Esophagus squamous epithelium (tissue), 5 donors: ENCODE measurements at regions not wholly inside any gene's neighbourhood (a gene's known extent, or its start where the extent isn't known, plus 50 kb on each side); places are given as distances from the start of the nearest gene placed in this dataset.

Experiments used
- DNase-seq: peaks from one replicate; lab custom pipeline; 2025; lab: John Stamatoyannopoulos, UW
- H3K27ac ChIP-seq, 4 donors: fragments of 200-600 bp; sonication (generic); one replicate each; pipeline ENCODE4 v1.5.1; 2016 to 2019; ENCODE audit warnings: mild to moderate bottlenecking in 1 of 4
- H3K27me3 ChIP-seq, 4 donors: fragments of 200-600 bp; sonication (generic); 1 replicate in 3 of 4; 2 replicates in 1 of 4; pipeline versions ENCODE4 v1.5.1 to v1.6.0; 2017 to 2021; ENCODE audit warnings: antibody characterized with exemption in 1 of 4
- H3K36me3 ChIP-seq, 3 donors: fragments of 200-600 bp; sonication (generic); one replicate each; pipeline ENCODE4 v1.5.1; 2016 to 2019
- H3K4me1 ChIP-seq, 3 donors: fragments of 200-600 bp; sonication (generic); one replicate each; pipeline ENCODE4 v1.5.1; 2017 to 2019
- H3K4me3 ChIP-seq, 4 donors: fragments of 200-600 bp; sonication (generic); 1 replicate in 3 of 4; 2 replicates in 1 of 4; pipeline ENCODE4 v1.5.1; 2016 to 2019; ENCODE audit warnings: mild to moderate bottlenecking in 2 of 4, moderate library complexity in 1 of 4
- H3K9me3 ChIP-seq, 3 donors: fragments of 200-600 bp; sonication (generic); one replicate each; pipeline ENCODE4 v1.5.1; 2016 to 2019
- POLR2A ChIP-seq, 4 donors: fragments of 450-650 bp; IDR thresholded peaks; one replicate each; pipeline ENCODE4 v1.6.1; 2017; ENCODE audit warnings: antibody characterized with exemption in 4 of 4, mild to moderate bottlenecking in 4 of 4, moderate library complexity in 3 of 4
- WGBS, 2 donors: methylation state at CpG; one replicate each; pipeline ENCODE4 v1.1.5; 2018; 5-methylcytosine and 5-hydroxymethylcytosine counted together
- intact Hi-C: fragments of 100-400 bp; cut with DNase I; formaldehyde crosslinking; loops from one replicate; pipeline ENCODE4 v1.15.0; 2022
- TF ChIP-seq, protein P1 (sequence below), 6 experiments: fragments of 450-650 bp in 4 of 6; fragments of 200-600 bp in 2 of 6; sonication (generic) in 2 of 6; IDR thresholded peaks; one replicate each; pipeline ENCODE4 v1.5.1; 2016 to 2019; ENCODE audit warnings: antibody characterized with exemption in 6 of 6, mild to moderate bottlenecking in 4 of 6, moderate library complexity in 4 of 6
- donor health status: DM: yes; HTN: yes; CAD: no.

DNA sequence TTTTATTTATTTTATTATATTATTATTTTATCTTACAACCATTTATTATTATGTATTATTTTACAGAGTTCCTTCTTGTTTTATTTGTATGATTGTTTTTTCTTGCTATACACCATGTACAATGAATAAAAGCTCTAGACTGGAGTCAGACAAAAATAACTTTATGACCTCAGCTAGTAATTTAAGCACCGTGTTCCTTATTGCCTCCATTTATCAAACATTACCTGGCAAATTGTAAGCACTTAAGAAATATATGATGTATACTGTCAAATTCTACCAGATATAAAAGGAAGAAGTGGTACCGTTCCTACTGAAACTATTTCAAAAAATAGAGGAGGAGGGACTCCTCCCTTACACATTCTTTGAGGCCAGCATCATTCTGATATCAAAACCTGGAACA lies 326.9 kb upstream of the NECTIN3 start:
- no peak overlapping the region for H3K27ac ChIP-seq
- intact Hi-C loops, result no loop called here
- WGBS, 2 donors, result 69 to 75% methylated on average over 2 of the region's 2 CpGs

DNA sequence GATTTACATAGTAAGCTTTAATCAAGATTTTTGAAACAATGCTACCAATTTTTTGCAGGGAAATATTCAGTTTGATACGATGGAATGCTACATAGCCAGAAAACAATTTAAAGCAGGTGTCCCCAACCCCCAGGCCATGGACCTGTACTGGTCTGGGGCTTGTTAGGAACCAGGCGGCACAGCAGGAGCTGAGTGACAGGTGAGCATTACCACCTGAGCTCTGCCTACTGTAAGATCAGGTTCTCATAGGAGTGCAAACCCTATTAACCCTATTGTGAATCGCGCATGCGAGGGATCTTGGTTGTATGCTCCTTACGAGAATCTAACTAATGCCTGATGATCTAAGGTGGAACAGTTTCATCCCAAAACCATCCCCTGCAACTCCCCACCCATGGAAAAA lies 322.6 kb upstream of the NECTIN3 start:
- Histone ChIP-seq H3K4me3 (no peak overlapping the region), H3K4me1 (no peaks in the 10 kb centered on the region), H3K27ac (no peak overlapping the region), H3K9me3 (no peaks in the 10 kb centered on the region), H3K27me3 (no peaks in the 10 kb centered on the region), H3K36me3 (no peaks in the 10 kb centered on the region)
- no peak for DNase-seq
- intact Hi-C loops, result no loop called here
- no peak for TF ChIP-seq POLR2A (IDR thresholded peaks at IDR 0.05)
- TF ChIP-seq, protein P1, sequence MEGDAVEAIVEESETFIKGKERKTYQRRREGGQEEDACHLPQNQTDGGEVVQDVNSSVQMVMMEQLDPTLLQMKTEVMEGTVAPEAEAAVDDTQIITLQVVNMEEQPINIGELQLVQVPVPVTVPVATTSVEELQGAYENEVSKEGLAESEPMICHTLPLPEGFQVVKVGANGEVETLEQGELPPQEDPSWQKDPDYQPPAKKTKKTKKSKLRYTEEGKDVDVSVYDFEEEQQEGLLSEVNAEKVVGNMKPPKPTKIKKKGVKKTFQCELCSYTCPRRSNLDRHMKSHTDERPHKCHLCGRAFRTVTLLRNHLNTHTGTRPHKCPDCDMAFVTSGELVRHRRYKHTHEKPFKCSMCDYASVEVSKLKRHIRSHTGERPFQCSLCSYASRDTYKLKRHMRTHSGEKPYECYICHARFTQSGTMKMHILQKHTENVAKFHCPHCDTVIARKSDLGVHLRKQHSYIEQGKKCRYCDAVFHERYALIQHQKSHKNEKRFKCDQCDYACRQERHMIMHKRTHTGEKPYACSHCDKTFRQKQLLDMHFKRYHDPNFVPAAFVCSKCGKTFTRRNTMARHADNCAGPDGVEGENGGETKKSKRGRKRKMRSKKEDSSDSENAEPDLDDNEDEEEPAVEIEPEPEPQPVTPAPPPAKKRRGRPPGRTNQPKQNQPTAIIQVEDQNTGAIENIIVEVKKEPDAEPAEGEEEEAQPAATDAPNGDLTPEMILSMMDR (IDR thresholded peaks at IDR 0.05), result no peak
- 94 to 96% methylated on average over 6 of the region's 6 CpGs for WGBS, 2 donors

More for the DNA sequence above, 326.9 kb upstream of the NECTIN3 start:
- Histone ChIP-seq H3K36me3 (no peaks in the 10 kb centered on the region), H3K27me3 (no peaks in the 10 kb centered on the region), H3K4me3 (no peak overlapping the region), H3K4me1 (no peaks in the 10 kb centered on the region), H3K9me3 (no peaks in the 10 kb centered on the region)
- DNase-seq, result no peak
- no peak for TF ChIP-seq POLR2A (IDR thresholded peaks at IDR 0.05)
- TF ChIP-seq, protein P1 (IDR thresholded peaks at IDR 0.05), result no peak

DNA sequence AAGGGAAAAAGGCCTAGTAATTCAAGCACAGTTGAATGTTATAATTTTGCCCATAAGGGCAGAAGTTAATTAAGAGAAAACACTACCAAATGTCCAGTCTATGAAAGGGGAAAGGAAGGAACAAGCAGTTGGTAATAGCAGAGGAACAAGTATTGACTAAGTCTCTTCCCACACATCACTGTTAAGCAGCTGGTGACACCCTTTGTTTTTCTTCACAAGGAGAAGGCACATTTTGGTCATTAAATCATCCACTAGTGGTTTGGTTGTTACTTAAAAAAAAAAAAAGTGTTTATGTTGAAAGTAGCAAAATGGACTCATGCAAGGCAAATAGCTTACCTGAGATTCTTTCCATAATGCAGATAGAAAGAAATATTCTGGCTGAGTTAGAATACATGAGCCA lies 321.4 kb upstream of the NECTIN3 start:
- intact Hi-C loops, result no loop called here
- TF ChIP-seq, protein P1 (IDR thresholded peaks at IDR 0.05), result no peak
- no peak for TF ChIP-seq POLR2A (IDR thresholded peaks at IDR 0.05)
- Histone ChIP-seq H3K36me3 (no peaks in the 10 kb centered on the region), H3K9me3 (no peaks in the 10 kb centered on the region), H3K4me3 (no peak overlapping the region), H3K27me3 (no peaks in the 10 kb centered on the region), H3K27ac (no peak overlapping the region), H3K4me1 (no peaks in the 10 kb centered on the region)
- DNase-seq, result no peak

DNA sequence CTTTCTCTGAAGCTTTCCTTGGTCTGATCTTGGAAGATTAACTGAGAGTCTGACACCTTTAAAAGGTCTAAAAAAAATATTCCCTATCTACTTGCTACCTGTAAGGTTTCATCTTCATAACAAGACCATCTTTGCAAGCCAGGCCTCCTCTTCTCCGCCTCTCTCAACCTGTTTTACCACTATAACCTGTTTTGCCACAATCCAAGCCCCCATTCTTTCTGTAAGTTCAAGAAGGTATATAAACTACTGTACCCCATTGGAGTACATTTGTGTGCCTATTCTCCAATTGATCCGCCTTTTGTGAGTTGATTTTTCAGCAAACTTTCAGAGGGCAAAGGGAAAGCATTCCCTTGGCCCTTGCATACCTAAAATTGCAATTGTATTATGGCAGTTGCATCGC lies 319.3 kb upstream of the NECTIN3 start:
- Histone ChIP-seq H3K4me3 (no peak overlapping the region), H3K27ac (no peak overlapping the region), H3K27me3 (no peaks in the 10 kb centered on the region), H3K36me3 (no peaks in the 10 kb centered on the region), H3K4me1 (no peaks in the 10 kb centered on the region), H3K9me3 (no peaks in the 10 kb centered on the region)
- intact Hi-C loops, result no loop called here
- TF ChIP-seq, protein P1 (IDR thresholded peaks at IDR 0.05), result no peak
- no peak for TF ChIP-seq POLR2A (IDR thresholded peaks at IDR 0.05)
- 62 to 72% methylated on average over 3 of the region's 3 CpGs for whole genome bisulfite sequencing, 2 donors
- no peak for DNase-seq

DNA sequence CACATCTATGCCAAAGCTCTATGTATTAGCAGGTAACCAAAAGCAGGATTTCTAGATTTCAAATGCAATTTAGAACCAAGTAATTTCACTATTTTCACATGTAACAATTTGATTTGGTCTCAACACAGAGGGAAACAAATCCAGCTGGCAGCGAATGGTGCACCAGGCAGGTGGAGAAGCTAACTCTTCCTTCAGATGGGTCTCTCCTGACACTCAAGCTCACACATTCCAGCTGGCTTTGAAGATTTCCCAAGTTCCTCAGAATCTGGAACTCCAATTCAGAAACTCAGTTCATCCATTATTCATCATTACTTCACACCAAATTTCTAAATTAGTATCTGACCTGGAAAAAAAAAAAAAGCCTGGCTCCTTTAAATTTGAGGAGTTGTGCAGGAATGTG lies 318.1 kb upstream of the NECTIN3 start:
- Histone ChIP-seq H3K36me3 (no peaks in the 10 kb centered on the region), H3K9me3 (no peaks in the 10 kb centered on the region), H3K4me1 (no peaks in the 10 kb centered on the region), H3K4me3 (no peak overlapping the region), H3K27ac (no peak overlapping the region), H3K27me3 (no peaks in the 10 kb centered on the region)
- TF ChIP-seq, protein P1 (IDR thresholded peaks at IDR 0.05), result no peak
- no peak for TF ChIP-seq POLR2A (IDR thresholded peaks at IDR 0.05)
- DNase-seq, result no peak
- intact Hi-C loops, result no loop called here
- WGBS, 2 donors, result 55 to 67% methylated on average over 1 of the region's 1 CpG
